Superior temporal gyrus (tissue), 1 donor: ENCODE measurements at regions not wholly inside any gene's neighbourhood (a gene's known extent, or its start where the extent isn't known, plus 50 kb on each side); places are given as distances from the start of the nearest gene placed in this dataset.
"Not testable (repeated sequence)": the region's sequence is repeated elsewhere in the genome, so short reads cannot be mapped to it uniquely, and the experiment has no call there.

Source experiments
- DNase-seq: peaks from one replicate; pipeline ENCODE4 v3.0.0-alpha.2; 2016; ENCODE audit errors: extremely low spot score

GRCh38 chr7:120180221-120180620, 92.8 kb upstream of the KCND2 start:
- DNase-seq = no peak

- no peak for DNase-seq
These were observed 91.5 kb upstream of the KCND2 start for GRCh38 chr7:120181499-120181898.

- no peak for DNase-seq
These were observed 88.1 kb upstream of the KCND2 start for GRCh38 chr7:120184866-120185265.

GRCh38 chr7:120185940-120186682, 86.9 kb upstream of the KCND2 start:
- DNase-seq = peak; percentile 52

GRCh38 chr7:120186688-120187087, 86.3 kb upstream of the KCND2 start:
- DNase-seq = no peak

GRCh38 chr7:120189623-120190022, 83.4 kb upstream of the KCND2 start:
- no peak for DNase-seq

GRCh38 chr7:120190109-120190508, 82.9 kb upstream of the KCND2 start:
- DNase-seq = no peak

GRCh38 chr7:120190566-120190965, 82.4 kb upstream of the KCND2 start:
- DNase-seq = no peak

GRCh38 chr7:120191423-120191822, 81.6 kb upstream of the KCND2 start:
- not testable (repeated sequence) for DNase-seq

GRCh38 chr7:120201290-120201689, 71.7 kb upstream of the KCND2 start:
- DNase-seq = no peak

- no peak for DNase-seq
These were observed 67.9 kb upstream of the KCND2 start for GRCh38 chr7:120205101-120205500.

GRCh38 chr7:120207037-120207436, 65.9 kb upstream of the KCND2 start:
- no peak for DNase-seq

GRCh38 chr7:120215654-120216053, 57.3 kb upstream of the KCND2 start:
- no peak for DNase-seq

- DNase-seq = no peak
These were observed 56.0 kb upstream of the KCND2 start for GRCh38 chr7:120216947-120217346.

- DNase-seq = no peak
These were observed 54.3 kb upstream of the KCND2 start for GRCh38 chr7:120218712-120219111.

- DNase-seq = peak; percentile 34
These were observed 51.3 kb upstream of the KCND2 start for GRCh38 chr7:120221666-120222065.
